ENCODE measurements at regions not wholly inside any gene's neighbourhood (a gene's known extent, or its start where the extent isn't known, plus 50 kb on each side); places are given as distances from the start of the nearest gene placed in this dataset.

GRCh38 chr5:167598166-167598565 lies 693.3 kb upstream of the WWC1 start:
- Histone ChIP-seq H3K27ac (no peak overlapping the region), H3K4me3 (no peak overlapping the region)
- no peak for TF ChIP-seq CTCF (IDR thresholded peaks at IDR 0.05)
- DNase-seq (ENCODE audit: low spot score) = no peak

GRCh38 chr5:167602067-167602466 lies 689.4 kb upstream of the WWC1 start:
- TF ChIP-seq CTCF (IDR thresholded peaks at IDR 0.05) = no peak
- DNase-seq (ENCODE audit: low spot score) = no peak
- Histone ChIP-seq H3K27ac (no peak overlapping the region), H3K4me3 (no peak overlapping the region)

- Histone ChIP-seq H3K4me3 (no peak overlapping the region), H3K27ac (no peak overlapping the region)
- DNase-seq (ENCODE audit: low spot score) = no peak
- no peak for TF ChIP-seq CTCF (IDR thresholded peaks at IDR 0.05)
These were observed 688.3 kb upstream of the WWC1 start for GRCh38 chr5:167603135-167603534.

GRCh38 chr5:167608390-167609272 lies 682.8 kb upstream of the WWC1 start:
- no peak overlapping the region for H3K4me3 ChIP-seq
- no peak overlapping the region for H3K27ac ChIP-seq
- DNase-seq (ENCODE audit: low spot score) = no peak
- TF ChIP-seq CTCF (IDR thresholded peaks at IDR 0.05) = no peak

GRCh38 chr5:167614294-167615021 lies 677.0 kb upstream of the WWC1 start:
- TF ChIP-seq CTCF (IDR thresholded peaks at IDR 0.05) = no peak
- no peak for DNase-seq (ENCODE audit: low spot score)
- Histone ChIP-seq H3K4me3 (no peak overlapping the region), H3K27ac (no peak overlapping the region)

GRCh38 chr5:167616043-167616890 lies 675.2 kb upstream of the WWC1 start:
- DNase-seq (ENCODE audit: low spot score) = no peak
- H3K4me3 ChIP-seq = no peak overlapping the region
- TF ChIP-seq CTCF (IDR thresholded peaks at IDR 0.05) = no peak
- H3K27ac ChIP-seq = no peak overlapping the region
